GM21367 (cell line): ENCODE measurements at regions not wholly inside any gene's neighbourhood (a gene's known extent, or its start where the extent isn't known, plus 50 kb on each side); places are given as distances from the start of the nearest gene placed in this dataset.

Source experiments
- ATAC-seq: cut with Tn5 transposase; IDR thresholded peaks from one replicate; pipeline ENCODE4 v1.9.1; 2021; ENCODE audit not compliant: unreplicated experiment

- ATAC-seq, result no peak
Measured at GRCh38 chr5:165920655-165921054, 2370.8 kb upstream of the WWC1 start.

- no peak for ATAC-seq
Measured at GRCh38 chr5:165928971-165929370, 2362.5 kb upstream of the WWC1 start.

GRCh38 chr5:165940541-165940940 lies 2350.9 kb upstream of the WWC1 start:
- ATAC-seq, result no peak

GRCh38 chr5:165956854-165957253 lies 2334.6 kb upstream of the WWC1 start:
- ATAC-seq, result no peak

GRCh38 chr5:165981671-165982070 lies 2309.8 kb upstream of the WWC1 start:
- ATAC-seq, result no peak

- no peak for ATAC-seq
Measured at GRCh38 chr5:165996201-165996875, 2295.1 kb upstream of the WWC1 start.

- ATAC-seq, result no peak
Measured at GRCh38 chr5:165999693-166000320, 2291.6 kb upstream of the WWC1 start.

- no peak for ATAC-seq
Measured at GRCh38 chr5:166004006-166004405, 2287.4 kb upstream of the WWC1 start.

GRCh38 chr5:166013415-166013814 lies 2278.0 kb upstream of the WWC1 start:
- ATAC-seq, result no peak

GRCh38 chr5:166014256-166014655 lies 2277.2 kb upstream of the WWC1 start:
- ATAC-seq, result no peak

GRCh38 chr5:166018716-166019115 lies 2272.7 kb upstream of the WWC1 start:
- ATAC-seq, result no peak

- ATAC-seq, result no peak
Measured at GRCh38 chr5:166022065-166022464, 2269.4 kb upstream of the WWC1 start.

GRCh38 chr5:166024970-166025369 lies 2266.5 kb upstream of the WWC1 start:
- ATAC-seq, result no peak

GRCh38 chr5:166027582-166027981 lies 2263.9 kb upstream of the WWC1 start:
- ATAC-seq, result no peak

GRCh38 chr5:166031926-166032325 lies 2259.5 kb upstream of the WWC1 start:
- no peak for ATAC-seq

- ATAC-seq, result no peak
Measured at GRCh38 chr5:166032601-166033000, 2258.8 kb upstream of the WWC1 start.

- ATAC-seq, result no peak
Measured at GRCh38 chr5:166045961-166046360, 2245.5 kb upstream of the WWC1 start.

- no peak for ATAC-seq
Measured at GRCh38 chr5:166046956-166047355, 2244.5 kb upstream of the WWC1 start.

- ATAC-seq, result no peak
Measured at GRCh38 chr5:166050531-166050930, 2240.9 kb upstream of the WWC1 start.

GRCh38 chr5:166058660-166059059 lies 2232.8 kb upstream of the WWC1 start:
- no peak for ATAC-seq

- no peak for ATAC-seq
Measured at GRCh38 chr5:166062094-166062493, 2229.4 kb upstream of the WWC1 start.

- no peak for ATAC-seq
Measured at GRCh38 chr5:166062719-166063118, 2228.7 kb upstream of the WWC1 start.

- ATAC-seq, result no peak
Measured at GRCh38 chr5:166063261-166063660, 2228.2 kb upstream of the WWC1 start.
